Naive B cell (primary cell): ENCODE measurements at regions not wholly inside any gene's neighbourhood (a gene's known extent, or its start where the extent isn't known, plus 50 kb on each side); places are given as distances from the start of the nearest gene placed in this dataset.
"Not testable (repeated sequence)": the region's sequence is repeated elsewhere in the genome, so short reads cannot be mapped to it uniquely, and the experiment has no call there.

Experiments
- ATAC-seq, 2 donors: fragments of 150-1000 bp; cut with Tn5 transposase; 2 replicates each; pipeline ENCODE4 v1.10.0; 2021; ENCODE audit warnings: low read depth in 2 of 2, mild to moderate bottlenecking in 2 of 2, moderate library complexity in 2 of 2
- DNase-seq: peaks from one replicate; pipeline ENCODE4 v3.0.0; 2022
- H3K27ac Mint-ChIP-seq, 6 donors: one replicate each; pipeline ENCODE4 v1.8.0; 2020 to 2022; ENCODE audit warnings: mild to moderate bottlenecking in 6 of 6, mixed read lengths in 6 of 6, moderate library complexity in 5 of 6, inconsistent platforms in 2 of 6
- H3K27me3 Mint-ChIP-seq, 3 donors: one replicate each; pipeline ENCODE4 v1.8.0; 2021 to 2022; ENCODE audit warnings: mixed read lengths in 3 of 3, mild to moderate bottlenecking in 1 of 3
- H3K36me3 Mint-ChIP-seq, 2 donors: one replicate each; pipeline ENCODE4 v1.8.0; 2020 to 2022; ENCODE audit warnings: mixed read lengths in 2 of 2, inconsistent platforms in 1 of 2, mild to moderate bottlenecking in 1 of 2
- H3K4me1 Mint-ChIP-seq, 3 donors: one replicate each; pipeline ENCODE4 v1.8.0; 2020 to 2022; ENCODE audit warnings: mixed read lengths in 3 of 3, inconsistent platforms in 1 of 3, mild to moderate bottlenecking in 1 of 3, moderate library complexity in 1 of 3
- H3K4me3 Mint-ChIP-seq, 8 donors: one replicate each; pipeline ENCODE4 v1.8.0; 2020 to 2022; ENCODE audit warnings: mild to moderate bottlenecking in 8 of 8, mixed read lengths in 8 of 8, moderate library complexity in 8 of 8, inconsistent platforms in 2 of 8
- H3K9me3 Mint-ChIP-seq, 7 donors: one replicate each; pipeline ENCODE4 v1.8.0; 2020 to 2022; ENCODE audit warnings: mixed read lengths in 7 of 7, mild to moderate bottlenecking in 5 of 7, inconsistent platforms in 2 of 7, moderate library complexity in 1 of 7

DNA sequence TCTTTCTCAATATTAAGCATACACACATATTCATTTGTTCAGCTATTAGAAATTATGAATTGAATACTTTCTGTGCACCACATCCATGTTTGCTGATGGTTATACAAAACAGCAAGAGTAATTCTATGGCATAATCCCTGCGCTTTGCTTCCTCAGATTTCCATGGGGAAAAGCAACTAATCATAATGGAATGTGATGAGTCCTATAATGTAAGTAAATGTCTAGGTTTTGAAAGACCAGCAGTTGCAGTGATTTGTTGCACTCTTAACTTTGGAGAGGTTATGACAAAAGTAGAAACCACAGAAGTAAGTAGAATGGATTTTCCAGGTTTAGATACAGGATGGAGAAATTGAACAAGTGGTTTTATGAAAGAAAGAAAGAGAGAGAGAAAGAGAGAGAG, 652.1 kb downstream of the CBLN4 start:
- H3K27me3 Mint-ChIP-seq, result no peaks in the 10 kb centered on the region
- no peak for DNase-seq
- no peak overlapping the region for H3K27ac Mint-ChIP-seq
- H3K9me3 Mint-ChIP-seq, result peaks cover 0 to 12% (median 7%) of the 10 kb centered on the region in 7 donors
- no peaks in the 10 kb centered on the region for H3K36me3 Mint-ChIP-seq
- H3K4me1 Mint-ChIP-seq, result no peaks in the 10 kb centered on the region
- ATAC-seq, result no peak
- no peak overlapping the region for H3K4me3 Mint-ChIP-seq

DNA sequence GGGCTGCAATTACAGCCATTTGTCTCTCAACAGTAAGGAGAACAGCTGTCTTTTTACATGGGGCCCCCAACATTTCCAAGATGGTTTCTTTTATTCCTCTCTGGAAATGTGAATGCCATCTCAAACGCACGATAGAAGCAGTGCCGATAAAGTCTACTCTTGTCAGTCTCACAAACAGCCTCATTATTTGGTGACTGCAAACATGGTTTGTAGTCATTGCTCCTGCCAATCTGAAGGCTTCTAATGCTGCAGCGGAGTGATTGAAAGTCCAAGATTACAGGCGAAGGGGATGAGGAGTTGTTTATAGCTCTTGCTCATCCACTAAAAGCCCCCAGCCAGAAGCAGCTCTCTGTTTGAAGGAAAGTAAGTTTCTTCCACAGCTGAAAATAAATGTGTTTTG, 657.1 kb downstream of the CBLN4 start:
- Mint-ChIP-seq H3K27ac (no peak overlapping the region), H3K27me3 (no peaks in the 10 kb centered on the region), H3K4me1 (no peaks in the 10 kb centered on the region), H3K4me3 (no peak overlapping the region), H3K9me3 (peaks cover 3 to 17% (median 7%) of the 10 kb centered on the region in 7 donors), H3K36me3 (no peaks in the 10 kb centered on the region)
- ATAC-seq (no peak), DNase-seq (no peak)

DNA sequence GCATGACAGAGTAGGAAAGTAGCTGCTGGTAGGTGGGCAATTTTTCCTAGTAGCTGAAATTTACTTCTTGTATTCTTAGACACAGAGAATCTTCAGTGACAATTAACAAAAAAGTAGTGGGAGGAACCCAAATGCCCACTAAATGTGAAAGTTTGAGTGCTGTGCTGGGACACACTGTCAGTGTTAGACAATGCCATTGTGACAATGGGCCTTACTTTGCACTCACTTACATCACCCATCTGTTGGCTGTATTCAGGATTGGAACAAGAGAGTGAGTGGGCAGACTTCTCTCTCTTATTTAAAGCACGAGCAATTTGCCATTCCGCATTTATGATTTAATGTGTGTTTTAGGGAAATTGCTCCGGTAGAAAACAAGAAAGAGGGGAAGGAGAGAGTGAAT, 662.5 kb downstream of the CBLN4 start:
- Mint-ChIP-seq H3K27ac (no peak overlapping the region), H3K36me3 (no peaks in the 10 kb centered on the region), H3K4me1 (no peaks in the 10 kb centered on the region), H3K4me3 (no peak overlapping the region), H3K9me3 (peaks cover 0 to 16% (median 3%) of the 10 kb centered on the region in 7 donors), H3K27me3 (no peaks in the 10 kb centered on the region)
- DNase-seq (no peak), ATAC-seq (no peak)

DNA sequence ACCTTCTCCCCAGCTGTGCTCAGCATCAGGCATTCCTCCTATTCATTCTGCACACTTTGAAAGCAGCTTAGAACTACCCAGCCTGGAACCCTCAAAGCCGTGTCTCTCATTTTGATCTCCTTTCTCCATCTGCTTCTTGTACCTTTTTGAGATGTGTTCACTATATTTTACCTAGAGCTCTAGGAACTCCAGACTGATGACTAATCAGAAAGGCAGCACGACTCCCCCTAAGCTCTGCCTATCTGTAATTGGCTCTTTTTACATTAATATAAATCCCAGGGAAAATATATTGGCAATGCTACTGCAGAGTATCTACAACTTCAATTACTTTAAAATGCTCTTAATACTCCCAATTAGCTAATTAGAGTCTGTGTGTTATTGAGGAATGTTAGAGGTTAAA, 671.5 kb downstream of the CBLN4 start:
- H3K4me3 Mint-ChIP-seq, result no peak overlapping the region
- H3K27ac Mint-ChIP-seq, result no peak overlapping the region
- no peak for ATAC-seq

DNA sequence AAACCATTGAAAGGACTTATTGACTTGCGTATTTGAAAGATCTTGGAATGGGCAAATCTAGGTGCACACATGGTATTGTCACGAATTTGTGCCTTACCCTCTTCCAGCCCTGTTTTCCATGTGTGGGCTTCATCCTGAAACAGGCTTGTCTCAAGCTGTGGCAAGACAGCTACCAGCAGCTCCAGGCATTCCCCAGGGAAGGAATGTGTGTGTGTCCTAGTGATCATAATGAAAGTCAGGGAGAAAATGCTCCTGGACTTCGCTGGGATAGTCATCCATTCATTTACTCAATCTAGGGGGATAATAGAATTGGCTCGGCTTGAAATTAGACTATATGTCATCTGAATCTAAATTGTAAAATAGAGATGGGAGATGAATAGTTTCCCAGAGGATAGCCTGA, 676.2 kb downstream of the CBLN4 start:
- H3K36me3 Mint-ChIP-seq, result no peaks in the 10 kb centered on the region
- peaks cover 2 to 20% (median 3%) of the 10 kb centered on the region in 7 donors for H3K9me3 Mint-ChIP-seq
- no peaks in the 10 kb centered on the region for H3K4me1 Mint-ChIP-seq
- ATAC-seq, result no peak
- no peak overlapping the region for H3K4me3 Mint-ChIP-seq
- no peaks in the 10 kb centered on the region for H3K27me3 Mint-ChIP-seq
- DNase-seq, result no peak
- no peak overlapping the region for H3K27ac Mint-ChIP-seq

More for the DNA sequence above, 671.5 kb downstream of the CBLN4 start:
- H3K9me3 Mint-ChIP-seq, result peaks cover 0 to 16% (median 5%) of the 10 kb centered on the region in 7 donors
- no peak for DNase-seq
- H3K36me3 Mint-ChIP-seq, result no peaks in the 10 kb centered on the region
- no peaks in the 10 kb centered on the region for H3K27me3 Mint-ChIP-seq
- no peaks in the 10 kb centered on the region for H3K4me1 Mint-ChIP-seq

DNA sequence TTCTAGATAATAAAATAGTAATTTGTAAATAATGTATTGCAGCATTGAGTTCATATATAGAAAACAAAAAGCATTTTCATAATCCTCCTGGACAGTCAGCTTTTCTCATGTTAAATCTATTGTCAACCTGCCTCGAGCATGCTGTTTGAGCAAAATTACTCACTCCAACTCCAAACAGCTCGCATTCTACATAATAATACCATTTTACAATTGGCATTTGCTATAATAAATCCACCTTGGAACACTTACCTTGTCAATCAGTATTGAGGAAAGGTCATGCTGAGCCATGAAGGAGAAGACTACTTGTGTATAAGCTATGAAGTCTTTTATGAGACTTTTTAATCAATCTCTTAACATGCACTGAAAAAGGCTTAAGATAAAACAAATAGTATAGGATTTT, 682.6 kb downstream of the CBLN4 start:
- ATAC-seq (no peak), DNase-seq (no peak)
- H3K4me3 Mint-ChIP-seq, result no peak overlapping the region
- no peaks in the 10 kb centered on the region for H3K4me1 Mint-ChIP-seq
- H3K9me3 Mint-ChIP-seq, result peaks cover 2 to 11% (median 5%) of the 10 kb centered on the region in 7 donors
- H3K27me3 Mint-ChIP-seq, result no peaks in the 10 kb centered on the region
- no peaks in the 10 kb centered on the region for H3K36me3 Mint-ChIP-seq
- H3K27ac Mint-ChIP-seq, result no peak overlapping the region

DNA sequence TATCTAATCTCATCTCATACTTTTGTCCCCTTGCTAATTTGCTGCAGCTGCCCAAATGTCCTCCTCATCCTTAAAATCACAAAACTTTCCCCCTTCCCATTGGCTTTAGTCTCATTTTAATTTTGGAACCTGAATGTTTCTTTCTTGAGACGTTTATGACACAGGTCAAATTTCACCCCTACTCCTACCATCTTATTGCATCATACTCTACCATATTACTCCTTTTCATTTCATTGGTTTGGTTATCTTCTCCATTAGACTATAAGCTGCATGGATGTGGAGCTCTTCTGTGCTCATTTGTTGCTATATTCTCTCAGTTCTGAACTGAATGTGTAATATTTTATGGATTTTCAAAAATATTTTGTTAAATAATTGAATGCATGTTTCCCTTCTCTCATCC, 688.6 kb downstream of the CBLN4 start:
- DNase-seq, result no peak
- Mint-ChIP-seq H3K27me3 (no peaks in the 10 kb centered on the region), H3K9me3 (peaks cover 2 to 13% (median 7%) of the 10 kb centered on the region in 7 donors)

DNA sequence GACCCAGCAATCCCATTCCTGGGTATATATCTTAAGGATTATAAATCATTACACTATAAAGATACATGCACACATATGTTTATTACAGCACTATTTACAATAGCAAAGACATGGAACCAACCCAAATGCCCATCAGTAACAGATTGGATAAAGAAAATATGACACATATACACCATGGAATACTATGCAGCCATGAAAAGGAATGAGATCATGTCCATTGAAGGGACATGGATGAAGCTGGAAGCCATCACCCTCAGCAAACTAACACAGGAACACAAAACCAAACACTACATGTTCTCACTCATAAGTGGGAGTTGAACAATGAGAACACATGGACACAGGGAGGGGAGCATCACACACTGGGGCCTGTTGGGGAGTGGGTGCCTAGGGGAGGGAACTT, 694.5 kb downstream of the CBLN4 start:
- not testable (repeated sequence) for H3K4me3 Mint-ChIP-seq, DNase-seq, H3K27ac Mint-ChIP-seq, H3K36me3 Mint-ChIP-seq, H3K4me1 Mint-ChIP-seq, H3K27me3 Mint-ChIP-seq, ATAC-seq
- peaks cover 4 to 42% (median 9%) of the 10 kb centered on the region in 7 donors for H3K9me3 Mint-ChIP-seq

More for the DNA sequence above, 688.6 kb downstream of the CBLN4 start:
- ATAC-seq, result no peak
- no peaks in the 10 kb centered on the region for H3K36me3 Mint-ChIP-seq
- no peak overlapping the region for H3K4me3 Mint-ChIP-seq
- H3K27ac Mint-ChIP-seq, result no peak overlapping the region
- no peaks in the 10 kb centered on the region for H3K4me1 Mint-ChIP-seq

DNA sequence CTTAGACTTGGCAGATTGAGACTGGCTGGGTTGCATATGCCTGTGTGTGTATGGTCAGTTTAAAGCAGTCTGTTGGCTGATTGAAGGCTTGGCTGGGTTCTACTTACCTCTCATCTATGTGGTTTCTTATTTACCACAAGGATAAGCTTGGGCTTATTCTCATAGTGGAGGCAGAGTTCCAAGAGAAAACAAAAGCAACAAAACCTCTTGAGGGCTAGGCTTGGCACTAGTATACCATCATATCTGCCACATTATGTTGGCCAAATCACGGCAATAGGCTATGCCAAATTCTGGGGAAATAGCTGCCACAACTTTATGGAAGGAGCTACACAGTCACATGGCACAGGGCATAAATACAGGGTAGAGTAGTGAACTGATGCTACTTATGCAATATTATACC, 714.1 kb downstream of the CBLN4 start:
- H3K9me3 Mint-ChIP-seq, result peaks cover 0 to 2% (median 0%) of the 10 kb centered on the region in 7 donors
- DNase-seq (no peak), ATAC-seq (no peak)
- no peaks in the 10 kb centered on the region for H3K36me3 Mint-ChIP-seq
- H3K27me3 Mint-ChIP-seq, result no peaks in the 10 kb centered on the region
- H3K27ac Mint-ChIP-seq, result no peak overlapping the region
- no peaks in the 10 kb centered on the region for H3K4me1 Mint-ChIP-seq
- H3K4me3 Mint-ChIP-seq, result no peak overlapping the region

DNA sequence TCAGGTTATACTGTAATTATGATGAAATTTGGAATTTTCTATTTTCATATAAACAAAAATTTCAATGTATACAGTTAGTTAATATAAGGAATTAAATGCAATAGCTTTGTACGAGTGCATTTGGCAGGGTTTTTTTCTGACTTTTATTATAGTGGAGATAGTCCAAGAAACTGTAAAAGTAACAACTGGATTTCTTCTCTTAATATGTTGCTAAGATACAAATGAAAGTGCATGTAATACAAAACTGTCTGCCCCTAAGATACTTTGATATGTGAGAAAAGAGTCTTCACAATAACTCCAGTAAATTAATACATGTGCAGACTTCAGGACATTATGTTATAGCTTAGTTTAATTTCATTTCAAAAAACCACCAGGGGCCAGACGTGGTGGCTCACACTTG, 721.4 kb downstream of the CBLN4 start:
- H3K27me3 Mint-ChIP-seq, result no peaks in the 10 kb centered on the region
- H3K36me3 Mint-ChIP-seq, result no peaks in the 10 kb centered on the region
- no peak for ATAC-seq
- no peaks in the 10 kb centered on the region for H3K4me1 Mint-ChIP-seq
- H3K27ac Mint-ChIP-seq, result no peak overlapping the region
- H3K9me3 Mint-ChIP-seq, result peaks cover 0 to 15% (median 5%) of the 10 kb centered on the region in 7 donors
- DNase-seq, result no peak
- no peak overlapping the region for H3K4me3 Mint-ChIP-seq

DNA sequence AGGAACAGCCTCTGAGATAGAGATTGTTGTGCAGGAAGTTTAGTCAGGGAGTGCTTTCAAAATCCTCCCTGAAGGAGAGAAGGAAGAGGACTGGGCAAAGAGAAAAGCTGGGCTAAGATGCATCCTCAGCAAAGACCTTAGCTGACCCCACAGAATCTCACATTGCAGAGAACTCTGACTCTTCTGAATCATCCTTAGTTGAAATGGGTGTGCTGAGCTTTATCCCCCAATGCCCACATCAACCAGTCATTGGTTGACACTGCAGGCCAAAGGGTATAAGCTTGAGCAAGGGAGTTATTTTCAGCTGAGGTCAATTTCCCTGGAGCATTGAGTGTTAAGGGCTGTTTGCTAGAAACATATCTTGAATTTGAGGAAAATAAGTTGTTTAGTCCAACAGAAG, 732.2 kb downstream of the CBLN4 start:
- Mint-ChIP-seq H3K27ac (no peak overlapping the region), H3K36me3 (no peaks in the 10 kb centered on the region), H3K4me1 (no peaks in the 10 kb centered on the region), H3K9me3 (peaks cover 0 to 18% (median 7%) of the 10 kb centered on the region in 7 donors), H3K4me3 (no peak overlapping the region), H3K27me3 (no peaks in the 10 kb centered on the region)
- DNase-seq (no peak), ATAC-seq (no peak)

DNA sequence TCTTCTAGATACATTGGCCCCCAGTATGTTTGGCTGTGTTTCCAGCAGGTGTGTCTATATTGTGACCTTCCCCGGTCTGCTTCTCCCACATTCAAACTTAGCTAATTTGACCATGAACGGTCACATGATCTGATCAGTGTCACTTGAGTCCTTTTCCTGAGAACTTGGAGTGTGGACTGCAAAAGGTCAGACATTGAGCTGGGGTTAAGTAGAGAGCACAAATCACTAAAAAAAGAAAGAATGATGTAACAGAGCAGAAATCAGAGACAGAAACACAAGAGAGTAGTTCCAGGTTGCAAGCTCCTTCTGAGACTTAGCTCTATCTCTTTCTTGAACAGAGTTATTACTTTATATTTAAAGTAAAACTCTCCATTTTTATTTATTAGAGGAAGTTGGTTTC, 733.9 kb downstream of the CBLN4 start:
- Mint-ChIP-seq H3K27ac (no peak overlapping the region), H3K4me1 (no peaks in the 10 kb centered on the region), H3K4me3 (no peak overlapping the region), H3K27me3 (no peaks in the 10 kb centered on the region), H3K9me3 (peaks cover 4 to 17% (median 7%) of the 10 kb centered on the region in 7 donors), H3K36me3 (no peaks in the 10 kb centered on the region)
- no peak for DNase-seq
- ATAC-seq, result no peak

DNA sequence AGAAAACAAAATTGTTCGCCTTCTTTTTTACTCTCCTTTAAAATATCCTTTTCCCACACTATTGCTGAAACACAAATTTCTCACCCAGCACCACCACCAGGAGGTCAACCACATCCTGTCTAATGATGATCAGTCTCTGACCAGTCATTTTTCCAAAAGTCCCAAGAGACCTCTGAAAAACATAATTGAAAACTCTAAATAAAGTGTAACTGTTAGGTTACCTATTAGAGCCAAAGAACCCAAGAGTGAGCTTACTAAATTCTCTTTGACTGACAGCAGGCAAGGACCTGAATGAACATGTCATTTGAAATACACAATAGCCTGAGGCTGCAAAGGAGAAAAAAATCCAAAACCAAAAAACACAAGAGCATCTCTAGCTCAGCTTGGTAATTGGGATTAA, 735.4 kb downstream of the CBLN4 start:
- DNase-seq (no peak), ATAC-seq (no peak)
- Mint-ChIP-seq H3K27ac (no peak overlapping the region), H3K9me3 (peaks cover 1 to 18% (median 5%) of the 10 kb centered on the region in 7 donors), H3K27me3 (no peaks in the 10 kb centered on the region), H3K4me3 (no peak overlapping the region), H3K4me1 (no peaks in the 10 kb centered on the region), H3K36me3 (no peaks in the 10 kb centered on the region)

DNA sequence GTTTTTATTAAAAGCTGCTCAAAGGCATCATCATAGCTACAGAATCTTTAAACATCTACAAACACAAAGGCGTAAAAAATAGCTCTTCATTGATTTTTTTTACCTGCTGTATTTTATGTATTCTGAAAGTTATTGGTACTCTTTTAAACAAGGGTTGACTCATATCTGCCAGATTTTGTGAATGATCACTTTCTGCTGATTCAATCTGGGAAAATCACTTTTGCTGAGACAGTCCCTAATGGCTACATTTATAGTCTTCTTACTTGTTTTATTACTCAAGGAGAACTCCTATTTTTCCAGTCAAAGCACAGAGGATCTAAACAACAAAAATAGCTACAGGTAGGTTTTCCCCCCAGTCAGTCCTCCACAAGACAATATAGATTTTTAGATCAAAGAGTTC, 739.0 kb downstream of the CBLN4 start:
- H3K36me3 Mint-ChIP-seq, result no peaks in the 10 kb centered on the region
- H3K27me3 Mint-ChIP-seq, result no peaks in the 10 kb centered on the region
- no peaks in the 10 kb centered on the region for H3K4me1 Mint-ChIP-seq
- DNase-seq (no peak), ATAC-seq (no peak)
- H3K4me3 Mint-ChIP-seq, result no peak overlapping the region
- H3K9me3 Mint-ChIP-seq, result peaks cover 0 to 17% (median 4%) of the 10 kb centered on the region in 7 donors
- no peak overlapping the region for H3K27ac Mint-ChIP-seq

DNA sequence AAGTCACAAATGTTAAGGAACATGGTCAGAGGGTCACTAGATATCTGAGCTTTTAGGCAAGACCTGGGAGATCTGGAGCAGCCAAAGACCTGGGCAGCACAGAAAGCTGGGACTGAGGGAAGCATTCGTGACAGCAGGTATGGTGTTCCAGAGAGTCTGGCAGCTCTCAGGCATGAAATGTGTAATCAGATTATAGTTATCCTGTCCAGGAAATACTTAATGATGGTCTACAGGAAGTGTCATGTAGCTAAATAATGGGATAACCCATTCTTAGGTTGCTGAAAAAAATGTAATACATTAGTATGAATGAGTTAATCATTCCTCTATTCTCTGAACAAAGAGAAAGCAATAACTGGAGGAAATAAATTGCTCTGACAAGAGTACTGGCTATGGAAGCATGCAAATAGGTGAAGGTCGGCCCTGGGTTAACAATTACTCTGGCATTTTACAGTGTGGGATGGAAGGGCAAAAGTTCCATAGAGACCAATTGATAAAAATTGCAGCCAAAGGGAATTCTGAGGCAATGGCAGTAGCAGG, 740.5 kb downstream of the CBLN4 start:
- no peaks in the 10 kb centered on the region for H3K36me3 Mint-ChIP-seq
- no peaks in the 10 kb centered on the region for H3K27me3 Mint-ChIP-seq
- no peaks in the 10 kb centered on the region for H3K4me1 Mint-ChIP-seq
- DNase-seq (no peak), ATAC-seq (no peak)
- H3K27ac Mint-ChIP-seq, result no peak overlapping the region
- H3K9me3 Mint-ChIP-seq, result peaks cover 0 to 13% (median 4%) of the 10 kb centered on the region in 7 donors
- no peak overlapping the region for H3K4me3 Mint-ChIP-seq
